Liver (tissue), 2 donors: ENCODE measurements at regions not wholly inside any gene's neighbourhood (a gene's known extent, or its start where the extent isn't known, plus 50 kb on each side); places are given as distances from the start of the nearest gene placed in this dataset.

Experiments used
- CTCF ChIP-seq: fragments of 150-350 bp; IDR thresholded peaks from 2 replicates; pipeline ENCODE4 v1.5.1; 2017; ENCODE audit warnings: improper control_type of control experiment, low read depth, low read length; ENCODE audit not compliant: missing input control
- MAX ChIP-seq: IDR thresholded peaks from 2 replicates; pipeline ENCODE4 v1.6.1; 2016; ENCODE audit warnings: antibody characterized with exemption
- donor health status: healthy.

- TF ChIP-seq MAX: no peak
- TF ChIP-seq CTCF: no peak
Observed at GRCh38 chr4:63632858-63633257, 776.4 kb downstream of the TECRL start.
